Muscle of back (tissue), 3 donors: ENCODE measurements at regions not wholly inside any gene's neighbourhood (a gene's known extent, or its start where the extent isn't known, plus 50 kb on each side); places are given as distances from the start of the nearest gene placed in this dataset.
"Not testable (repeated sequence)": the region's sequence is repeated elsewhere in the genome, so short reads cannot be mapped to it uniquely, and the experiment has no call there.

Experiments used
- DNase-seq, 3 donors: peaks; one replicate each; pipeline versions ENCODE4 v3.0.0 to v3.0.0-alpha.2; 2013

GRCh38 chr5:125679522-125679921 is 743.7 kb upstream of the GRAMD2B start:
- DNase-seq: no peak

- no peak for DNase-seq
Measured at GRCh38 chr5:125683669-125684068, 739.5 kb upstream of the GRAMD2B start.

- DNase-seq: no peak
Measured at GRCh38 chr5:125685771-125686170, 737.4 kb upstream of the GRAMD2B start.

GRCh38 chr5:125691738-125692530 is 731.3 kb upstream of the GRAMD2B start:
- DNase-seq: not testable (repeated sequence)

- peak; percentile 77 to 92 (median 78) for DNase-seq
Measured at GRCh38 chr5:125695996-125696655, 727.1 kb upstream of the GRAMD2B start.

GRCh38 chr5:125696762-125697161 is 726.4 kb upstream of the GRAMD2B start:
- DNase-seq: peak; percentile 79 to 93 (median 91)

- no peak for DNase-seq
Measured at GRCh38 chr5:125698420-125698819, 724.8 kb upstream of the GRAMD2B start.

- peak in 1 of 3 donors; percentile 6 for DNase-seq
Measured at GRCh38 chr5:125699860-125700259, 723.3 kb upstream of the GRAMD2B start.

- peak; percentile 46 to 64 (median 57) for DNase-seq
Measured at GRCh38 chr5:125700380-125700861, 722.8 kb upstream of the GRAMD2B start.

GRCh38 chr5:125703616-125704015 is 719.6 kb upstream of the GRAMD2B start:
- DNase-seq: no peak

- DNase-seq: no peak
Measured at GRCh38 chr5:125704888-125705287, 718.3 kb upstream of the GRAMD2B start.

- DNase-seq: no peak
Measured at GRCh38 chr5:125708583-125708982, 714.6 kb upstream of the GRAMD2B start.

GRCh38 chr5:125710745-125711144 is 712.5 kb upstream of the GRAMD2B start:
- DNase-seq: no peak

- DNase-seq: no peak
Measured at GRCh38 chr5:125712397-125712796, 710.8 kb upstream of the GRAMD2B start.

GRCh38 chr5:125713109-125713805 is 710.0 kb upstream of the GRAMD2B start:
- DNase-seq: no peak

- no peak for DNase-seq
Measured at GRCh38 chr5:125715216-125715615, 708.0 kb upstream of the GRAMD2B start.

- peak in 1 of 3 donors; percentile 64 for DNase-seq
Measured at GRCh38 chr5:125717209-125717608, 706.0 kb upstream of the GRAMD2B start.

GRCh38 chr5:125719681-125720347 is 703.4 kb upstream of the GRAMD2B start:
- DNase-seq: peak in 2 of 3 donors; percentile 56 to 67

GRCh38 chr5:125720348-125720685 is 702.9 kb upstream of the GRAMD2B start:
- DNase-seq: no peak

GRCh38 chr5:125720721-125721120 is 702.5 kb upstream of the GRAMD2B start:
- DNase-seq: no peak

- no peak for DNase-seq
Measured at GRCh38 chr5:125722550-125722949, 700.7 kb upstream of the GRAMD2B start.

GRCh38 chr5:125725691-125726090 is 697.5 kb upstream of the GRAMD2B start:
- no peak for DNase-seq
